ENCODE measurements at regions not wholly inside any gene's neighbourhood (a gene's known extent, or its start where the extent isn't known, plus 50 kb on each side); places are given as distances from the start of the nearest gene placed in this dataset.

- Histone ChIP-seq H3K4me3 (ENCODE audit: extremely low read depth, insufficient read depth, low read length, poor library complexity, severe bottlenecking) (no peak overlapping the region), H3K27ac (ENCODE audit: low read depth, low read length, severe bottlenecking) (peak overlapping the region; percentile 48), H3K36me3 (ENCODE audit: control insufficient read depth, insufficient read depth, low read length) (no peaks in the 10 kb centered on the region), H3K9me3 (ENCODE audit: control insufficient read depth, low read length) (no peaks in the 10 kb centered on the region), H3K4me1 (ENCODE audit: control insufficient read depth, insufficient read depth, low read length, poor library complexity, severe bottlenecking) (no peaks in the 10 kb centered on the region)
- WGBS, 2 experiments (ENCODE audit: insufficient coverage in 2 of 2) = no CpG with 5 or more reads among the region's 1 CpG
Observed at GRCh38 chr5:33303579-33304095, 137.1 kb upstream of the TARS1 start.

GRCh38 chr5:33304601-33305000, 136.2 kb upstream of the TARS1 start:
- H3K4me3 ChIP-seq (ENCODE audit: extremely low read depth, insufficient read depth, low read length, poor library complexity, severe bottlenecking) = no peak overlapping the region
- H3K27ac ChIP-seq (ENCODE audit: low read depth, low read length, severe bottlenecking) = no peak overlapping the region
- H3K9me3 ChIP-seq (ENCODE audit: control insufficient read depth, low read length) = no peaks in the 10 kb centered on the region
- H3K36me3 ChIP-seq (ENCODE audit: control insufficient read depth, insufficient read depth, low read length) = no peaks in the 10 kb centered on the region
- WGBS, 2 experiments (ENCODE audit: insufficient coverage in 2 of 2) = 100% methylated on average over 1 of the region's 1 CpG
- no peaks in the 10 kb centered on the region for H3K4me1 ChIP-seq (ENCODE audit: control insufficient read depth, insufficient read depth, low read length, poor library complexity, severe bottlenecking)

GRCh38 chr5:33305572-33305971, 135.2 kb upstream of the TARS1 start:
- Histone ChIP-seq H3K4me3 (ENCODE audit: extremely low read depth, insufficient read depth, low read length, poor library complexity, severe bottlenecking) (no peak overlapping the region), H3K27ac (ENCODE audit: low read depth, low read length, severe bottlenecking) (no peak overlapping the region), H3K36me3 (ENCODE audit: control insufficient read depth, insufficient read depth, low read length) (no peaks in the 10 kb centered on the region), H3K9me3 (ENCODE audit: control insufficient read depth, low read length) (no peaks in the 10 kb centered on the region), H3K4me1 (ENCODE audit: control insufficient read depth, insufficient read depth, low read length, poor library complexity, severe bottlenecking) (no peaks in the 10 kb centered on the region)
- WGBS, 2 experiments (ENCODE audit: insufficient coverage in 2 of 2) = 94 to 97% methylated on average over 3 of the region's 3 CpGs

GRCh38 chr5:33306758-33307157, 134.0 kb upstream of the TARS1 start:
- Histone ChIP-seq H3K9me3 (ENCODE audit: control insufficient read depth, low read length) (no peaks in the 10 kb centered on the region), H3K4me1 (ENCODE audit: control insufficient read depth, insufficient read depth, low read length, poor library complexity, severe bottlenecking) (no peaks in the 10 kb centered on the region), H3K4me3 (ENCODE audit: extremely low read depth, insufficient read depth, low read length, poor library complexity, severe bottlenecking) (no peak overlapping the region), H3K36me3 (ENCODE audit: control insufficient read depth, insufficient read depth, low read length) (no peaks in the 10 kb centered on the region), H3K27ac (ENCODE audit: low read depth, low read length, severe bottlenecking) (no peak overlapping the region)

- WGBS, 2 experiments (ENCODE audit: insufficient coverage in 2 of 2) = no CpG with 5 or more reads among the region's 1 CpG
- no peaks in the 10 kb centered on the region for H3K9me3 ChIP-seq (ENCODE audit: control insufficient read depth, low read length)
- H3K36me3 ChIP-seq (ENCODE audit: control insufficient read depth, insufficient read depth, low read length) = no peaks in the 10 kb centered on the region
- no peaks in the 10 kb centered on the region for H3K4me1 ChIP-seq (ENCODE audit: control insufficient read depth, insufficient read depth, low read length, poor library complexity, severe bottlenecking)
- no peak overlapping the region for H3K27ac ChIP-seq (ENCODE audit: low read depth, low read length, severe bottlenecking)
- no peak overlapping the region for H3K4me3 ChIP-seq (ENCODE audit: extremely low read depth, insufficient read depth, low read length, poor library complexity, severe bottlenecking)
Observed at GRCh38 chr5:33308586-33308985, 132.2 kb upstream of the TARS1 start.

GRCh38 chr5:33309068-33309467, 131.7 kb upstream of the TARS1 start:
- H3K36me3 ChIP-seq (ENCODE audit: control insufficient read depth, insufficient read depth, low read length) = no peaks in the 10 kb centered on the region
- H3K9me3 ChIP-seq (ENCODE audit: control insufficient read depth, low read length) = no peaks in the 10 kb centered on the region
- no peak overlapping the region for H3K4me3 ChIP-seq (ENCODE audit: extremely low read depth, insufficient read depth, low read length, poor library complexity, severe bottlenecking)
- no peaks in the 10 kb centered on the region for H3K4me1 ChIP-seq (ENCODE audit: control insufficient read depth, insufficient read depth, low read length, poor library complexity, severe bottlenecking)
- no peak overlapping the region for H3K27ac ChIP-seq (ENCODE audit: low read depth, low read length, severe bottlenecking)
- 83 to 100% methylated on average over 1 to 2 of the region's 2 CpGs for WGBS, 2 experiments (ENCODE audit: insufficient coverage in 2 of 2)

GRCh38 chr5:33309536-33310345, 131.0 kb upstream of the TARS1 start:
- no peak overlapping the region for H3K4me3 ChIP-seq (ENCODE audit: extremely low read depth, insufficient read depth, low read length, poor library complexity, severe bottlenecking)
- H3K27ac ChIP-seq (ENCODE audit: low read depth, low read length, severe bottlenecking) = no peak overlapping the region
- no peaks in the 10 kb centered on the region for H3K36me3 ChIP-seq (ENCODE audit: control insufficient read depth, insufficient read depth, low read length)
- WGBS, 2 experiments (ENCODE audit: insufficient coverage in 2 of 2) = 100% methylated on average over 1 of the region's 3 CpGs
- no peaks in the 10 kb centered on the region for H3K9me3 ChIP-seq (ENCODE audit: control insufficient read depth, low read length)
- H3K4me1 ChIP-seq (ENCODE audit: control insufficient read depth, insufficient read depth, low read length, poor library complexity, severe bottlenecking) = no peaks in the 10 kb centered on the region

- 100% methylated on average over 1 of the region's 2 CpGs; no CpG with 5 or more reads in 1 of the 2 experiments for WGBS, 2 experiments (ENCODE audit: insufficient coverage in 2 of 2)
- Histone ChIP-seq H3K9me3 (ENCODE audit: control insufficient read depth, low read length) (no peaks in the 10 kb centered on the region), H3K27ac (ENCODE audit: low read depth, low read length, severe bottlenecking) (no peak overlapping the region), H3K4me3 (ENCODE audit: extremely low read depth, insufficient read depth, low read length, poor library complexity, severe bottlenecking) (no peak overlapping the region), H3K4me1 (ENCODE audit: control insufficient read depth, insufficient read depth, low read length, poor library complexity, severe bottlenecking) (no peaks in the 10 kb centered on the region), H3K36me3 (ENCODE audit: control insufficient read depth, insufficient read depth, low read length) (no peaks in the 10 kb centered on the region)
Observed at GRCh38 chr5:33310451-33310850, 130.3 kb upstream of the TARS1 start.

GRCh38 chr5:33311893-33312292, 128.9 kb upstream of the TARS1 start:
- H3K27ac ChIP-seq (ENCODE audit: low read depth, low read length, severe bottlenecking) = no peak overlapping the region
- no peaks in the 10 kb centered on the region for H3K4me1 ChIP-seq (ENCODE audit: control insufficient read depth, insufficient read depth, low read length, poor library complexity, severe bottlenecking)

GRCh38 chr5:33312571-33313549, 127.9 kb upstream of the TARS1 start:
- 91 to 93% methylated on average over 3 of the region's 4 CpGs for WGBS, 2 experiments (ENCODE audit: insufficient coverage in 2 of 2)
- Histone ChIP-seq H3K9me3 (ENCODE audit: control insufficient read depth, low read length) (no peaks in the 10 kb centered on the region), H3K36me3 (ENCODE audit: control insufficient read depth, insufficient read depth, low read length) (no peaks in the 10 kb centered on the region), H3K4me3 (ENCODE audit: extremely low read depth, insufficient read depth, low read length, poor library complexity, severe bottlenecking) (no peak overlapping the region), H3K4me1 (ENCODE audit: control insufficient read depth, insufficient read depth, low read length, poor library complexity, severe bottlenecking) (no peaks in the 10 kb centered on the region), H3K27ac (ENCODE audit: low read depth, low read length, severe bottlenecking) (no peak overlapping the region)

More at GRCh38 chr5:33311893-33312292, 128.9 kb upstream of the TARS1 start:
- Histone ChIP-seq H3K4me3 (ENCODE audit: extremely low read depth, insufficient read depth, low read length, poor library complexity, severe bottlenecking) (no peak overlapping the region), H3K36me3 (ENCODE audit: control insufficient read depth, insufficient read depth, low read length) (no peaks in the 10 kb centered on the region), H3K9me3 (ENCODE audit: control insufficient read depth, low read length) (no peaks in the 10 kb centered on the region)

All from mesodermal cell (in vitro differentiated cells).